ENCODE measurements at regions not wholly inside any gene's neighbourhood (a gene's known extent, or its start where the extent isn't known, plus 50 kb on each side); places are given as distances from the start of the nearest gene placed in this dataset.

DNA sequence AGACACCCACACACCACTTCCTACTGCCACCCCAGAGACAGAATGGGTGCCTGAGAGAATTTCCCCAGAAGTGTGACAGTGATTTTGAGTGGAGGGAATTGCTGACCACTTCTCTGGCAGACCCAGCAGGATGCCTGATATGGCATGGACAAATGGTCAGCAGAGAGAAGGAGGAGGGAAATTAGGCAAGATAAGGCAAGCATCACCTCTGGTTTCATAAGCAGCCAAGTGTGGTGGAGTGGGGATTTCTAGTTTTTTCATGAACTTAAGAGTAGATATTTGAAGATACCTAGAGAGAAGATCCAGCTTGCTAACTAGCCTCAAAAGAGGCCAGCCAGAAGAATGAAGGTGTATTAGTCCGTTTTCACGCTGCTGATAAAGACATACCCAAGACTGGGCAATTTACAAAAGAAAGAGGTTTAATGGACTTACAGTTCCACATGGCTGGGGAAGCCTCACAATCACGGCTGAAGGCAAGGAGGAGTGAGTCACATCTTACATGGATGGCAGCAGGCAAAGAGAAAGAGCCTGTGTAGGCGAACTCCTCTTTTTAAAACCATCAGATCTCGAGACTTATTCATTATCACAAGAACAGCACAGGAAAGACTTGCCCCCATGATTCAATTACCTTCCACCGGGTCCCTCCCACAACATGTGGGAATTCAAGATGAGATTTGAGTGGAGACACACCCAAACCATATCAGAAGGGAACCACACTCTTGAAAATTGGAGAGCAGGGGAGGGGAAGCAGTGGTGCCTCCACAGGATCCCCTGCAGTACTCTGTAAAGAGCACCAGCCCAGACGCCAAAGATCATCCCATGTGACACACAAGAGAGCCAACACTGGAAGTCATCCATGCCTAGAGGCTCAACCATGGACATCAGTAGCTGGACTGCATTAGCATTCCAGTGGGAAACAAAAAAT is 64.2 kb downstream of the RBM43 start:
- DNase-seq: no peak

DNA sequence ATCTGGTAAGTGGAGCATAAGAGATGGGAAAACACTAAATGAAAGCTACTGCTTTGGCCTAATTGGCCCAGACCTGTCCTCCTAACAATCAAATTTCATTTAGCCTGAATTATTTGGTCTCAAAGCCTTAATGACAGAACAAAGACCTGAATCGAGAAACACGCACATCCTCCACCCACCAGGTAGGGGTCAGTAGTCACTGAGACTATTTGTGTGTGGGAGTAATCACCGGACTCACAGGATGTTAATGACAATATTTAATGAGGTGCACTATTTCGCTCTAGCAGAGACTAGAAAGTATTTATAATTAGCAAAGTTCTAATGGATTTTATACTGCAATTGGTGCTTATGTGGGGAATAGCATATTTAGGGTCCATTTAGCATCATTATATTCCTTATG is 68.1 kb downstream of the RBM43 start:
- DNase-seq: no peak

DNA sequence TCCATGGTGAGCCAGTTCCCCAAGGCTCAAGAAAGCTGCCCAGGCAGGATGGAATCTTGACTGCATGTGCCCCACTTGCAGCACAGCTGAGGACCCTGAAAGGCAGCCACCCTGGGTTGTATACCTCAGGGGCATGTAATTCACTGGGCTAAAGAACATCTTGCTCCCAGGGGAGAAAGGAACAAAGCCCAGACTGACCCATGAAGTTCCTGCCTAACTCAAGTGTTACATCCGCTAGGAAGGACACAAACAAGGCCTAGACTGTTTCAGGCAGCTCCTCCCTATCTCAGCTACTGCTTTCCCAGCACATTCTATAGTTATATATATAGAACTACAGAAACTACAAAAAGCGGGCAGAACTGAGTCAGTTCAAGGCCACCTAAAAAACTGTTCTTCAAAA is 69.0 kb downstream of the RBM43 start:
- no peak for DNase-seq

DNA sequence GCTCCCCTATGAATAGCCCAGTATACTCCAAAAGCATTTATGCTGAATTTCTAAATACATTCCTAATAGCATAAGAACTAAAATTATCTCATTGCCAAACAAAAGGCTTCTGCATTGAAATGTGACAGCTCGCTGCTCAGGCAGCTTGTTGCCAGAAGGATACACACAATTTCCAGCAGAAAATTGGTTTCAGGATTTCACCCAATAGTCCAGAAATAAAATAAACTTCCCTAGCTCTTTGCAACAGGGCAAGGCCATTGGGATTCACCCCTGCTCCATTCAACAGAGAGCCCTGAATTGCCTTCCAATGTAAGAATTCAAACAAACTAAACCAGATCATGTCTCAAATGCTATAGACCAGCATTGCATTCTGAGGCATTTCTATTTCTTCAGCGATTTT is 70.7 kb downstream of the RBM43 start:
- no peak for DNase-seq

DNA sequence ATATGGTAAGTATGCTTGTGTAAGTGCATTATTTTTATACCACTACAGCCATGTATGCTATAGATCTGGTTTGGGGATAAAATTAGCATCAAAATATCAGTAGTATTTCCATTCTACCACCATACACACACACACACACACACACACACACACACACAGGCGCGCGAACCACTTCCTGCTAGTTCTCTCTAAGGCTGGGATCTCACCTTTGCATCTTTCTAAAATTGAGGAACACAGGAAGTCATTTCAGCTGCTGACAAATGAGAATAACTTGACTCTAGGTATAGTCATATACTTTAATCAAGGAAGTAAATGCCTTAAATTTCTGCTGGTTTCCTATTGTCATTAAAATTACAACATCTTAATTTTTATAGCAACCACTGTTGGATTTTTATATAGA is 72.5 kb downstream of the RBM43 start:
- peak; percentile 2 for DNase-seq

DNA sequence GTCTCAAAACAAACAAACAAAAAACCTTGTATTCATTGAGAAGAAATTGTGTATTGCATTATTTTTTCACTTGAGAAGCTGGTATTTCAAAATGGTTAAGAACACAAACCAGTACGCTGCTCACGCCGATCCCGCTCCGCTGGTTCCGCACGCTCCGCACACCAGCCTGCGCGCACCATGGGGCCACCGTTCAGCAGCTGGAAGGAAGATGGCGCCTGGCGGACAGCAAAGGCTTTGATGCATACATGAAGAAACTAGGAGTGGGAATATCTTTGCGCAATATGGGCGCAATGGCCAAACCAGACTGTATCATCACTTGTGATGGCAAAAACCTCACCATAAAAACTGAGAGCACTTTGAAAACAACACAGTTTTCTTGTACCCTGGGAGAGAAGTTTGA is 75.7 kb downstream of the RBM43 start:
- no peak for DNase-seq

DNA sequence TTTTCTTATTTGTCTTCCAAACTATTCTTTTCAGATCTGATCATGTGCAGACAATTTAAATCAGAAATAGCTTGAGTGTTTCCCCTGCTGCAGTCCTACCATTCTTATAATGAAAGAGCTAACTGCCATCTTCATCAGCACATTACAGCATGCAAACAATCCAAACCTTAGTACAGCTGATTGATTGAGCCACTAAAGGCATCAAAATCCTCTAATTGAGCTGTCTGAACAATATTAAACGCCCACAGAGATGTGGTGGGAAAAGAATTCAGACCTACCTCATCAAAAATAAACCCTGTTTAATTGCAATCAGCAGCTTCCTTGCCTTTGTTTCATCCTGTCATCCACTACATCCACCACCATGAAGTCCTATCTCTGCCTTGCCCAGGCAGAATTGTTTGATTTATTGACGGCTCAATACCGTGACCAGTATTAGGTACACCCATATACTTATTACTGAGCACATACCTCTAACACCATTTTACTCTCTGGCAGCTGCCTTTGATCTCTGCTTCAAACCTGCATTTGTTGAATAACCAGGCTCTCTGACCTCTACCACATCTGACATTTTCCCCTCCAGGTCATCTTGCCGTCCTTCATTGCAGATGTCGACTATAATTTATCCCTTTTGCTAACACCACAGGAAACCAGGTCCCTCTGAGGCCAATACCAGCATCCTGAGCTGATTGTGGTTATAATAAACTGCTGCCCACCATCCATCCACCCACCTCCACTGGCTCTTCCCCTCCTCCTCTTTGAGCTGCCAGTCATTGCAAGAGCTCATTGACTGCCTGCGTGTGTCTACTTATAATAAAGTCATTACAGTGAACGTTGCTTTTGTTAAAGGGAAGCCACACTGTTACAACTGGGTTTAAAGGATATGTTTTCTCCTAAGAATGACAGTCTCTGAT is 78.5 kb downstream of the RBM43 start:
- DNase-seq: no peak

DNA sequence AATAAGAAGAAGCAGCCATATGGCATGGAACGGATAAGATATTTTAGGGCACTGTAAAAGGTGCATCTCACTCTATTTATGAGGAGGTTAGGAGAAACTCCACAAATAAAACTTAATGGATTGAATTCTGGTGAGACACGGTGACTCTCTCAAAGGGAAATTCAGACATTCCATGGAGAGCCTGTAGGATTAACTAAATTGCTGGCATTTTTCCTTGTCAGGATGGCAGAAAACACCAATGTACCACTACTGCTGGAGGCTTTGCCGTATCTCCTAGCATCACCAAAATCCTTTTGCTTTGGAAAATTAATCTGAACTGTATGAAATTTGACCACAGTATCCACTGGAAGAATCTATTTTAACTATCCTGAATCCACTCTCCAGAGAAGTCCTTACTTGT is 79.3 kb downstream of the RBM43 start:
- no peak for DNase-seq

DNA sequence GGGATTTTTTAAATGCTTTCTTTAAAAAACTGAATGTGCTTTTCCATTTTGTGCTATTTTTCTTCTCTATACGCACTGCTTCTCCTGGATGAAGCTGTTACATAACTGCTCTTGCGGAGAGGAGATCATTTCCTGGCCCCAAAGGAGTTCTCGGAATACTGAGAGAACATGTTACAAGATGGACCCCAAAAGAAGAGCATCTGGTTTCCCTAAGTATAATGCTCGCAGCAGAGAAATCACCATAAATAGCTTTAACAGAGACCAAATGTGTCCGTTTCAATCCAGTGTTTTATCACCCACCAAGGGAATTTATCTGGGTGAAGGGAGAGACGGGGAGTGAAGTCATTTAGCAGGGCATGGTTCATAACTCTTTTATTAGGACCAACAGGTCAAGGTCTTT is 80.1 kb downstream of the RBM43 start:
- DNase-seq: no peak

DNA sequence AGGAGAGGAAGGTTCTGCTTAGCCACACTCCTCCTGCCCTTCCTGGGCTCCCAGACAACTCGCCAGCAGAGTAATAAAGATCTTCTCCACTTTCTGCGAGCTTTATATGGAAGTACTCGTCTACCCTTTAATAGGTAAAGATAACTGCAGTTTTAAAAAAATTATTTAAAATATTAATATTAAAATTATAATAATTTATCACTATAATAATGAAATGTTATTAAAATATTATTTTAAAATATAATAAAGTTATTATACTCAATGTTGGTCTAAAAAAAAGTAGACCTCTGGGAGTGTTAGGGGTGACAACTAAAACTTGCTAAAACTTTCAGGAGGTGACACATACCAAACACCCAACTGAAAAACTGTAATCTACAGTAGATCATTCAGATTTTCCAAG is 81.5 kb downstream of the RBM43 start:
- DNase-seq: no peak

DNA sequence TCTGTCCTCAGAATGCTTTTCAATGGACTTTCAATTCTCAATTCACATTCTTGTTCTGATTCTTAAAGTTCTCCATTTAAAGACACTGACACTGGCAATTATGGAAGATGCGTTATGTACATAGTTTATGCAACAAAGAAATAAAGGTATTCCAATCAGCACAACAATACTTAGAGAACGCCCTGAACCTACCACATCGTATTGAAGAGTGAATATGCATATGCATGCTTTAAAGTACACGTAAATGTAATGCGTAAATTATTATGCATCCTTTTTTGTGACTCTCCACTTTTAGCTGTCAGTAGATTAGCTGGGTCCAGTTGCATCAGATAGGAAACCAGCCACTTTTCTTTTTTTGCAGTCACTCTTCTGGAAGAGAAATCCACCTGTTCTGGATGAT is 83.5 kb downstream of the RBM43 start:
- no peak for DNase-seq

DNA sequence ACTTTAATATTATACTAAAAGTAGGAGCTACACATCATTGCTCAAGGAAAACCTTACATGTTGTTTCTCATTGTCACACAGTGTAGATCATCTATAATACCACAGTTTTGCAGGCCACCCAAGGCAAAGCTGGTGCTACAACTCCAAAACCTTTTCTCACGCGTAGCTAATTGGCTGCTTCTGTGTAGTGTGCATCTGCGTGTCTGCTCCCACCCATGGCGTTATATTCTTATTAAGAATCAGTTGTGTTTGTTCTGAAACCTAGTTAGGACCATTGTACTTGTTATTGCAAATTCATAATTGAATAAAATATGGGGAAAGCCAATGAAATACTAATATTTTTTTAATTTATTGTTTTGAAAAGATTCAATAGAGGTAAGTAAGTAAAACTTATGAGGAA is 83.9 kb downstream of the RBM43 start:
- DNase-seq: no peak

DNA sequence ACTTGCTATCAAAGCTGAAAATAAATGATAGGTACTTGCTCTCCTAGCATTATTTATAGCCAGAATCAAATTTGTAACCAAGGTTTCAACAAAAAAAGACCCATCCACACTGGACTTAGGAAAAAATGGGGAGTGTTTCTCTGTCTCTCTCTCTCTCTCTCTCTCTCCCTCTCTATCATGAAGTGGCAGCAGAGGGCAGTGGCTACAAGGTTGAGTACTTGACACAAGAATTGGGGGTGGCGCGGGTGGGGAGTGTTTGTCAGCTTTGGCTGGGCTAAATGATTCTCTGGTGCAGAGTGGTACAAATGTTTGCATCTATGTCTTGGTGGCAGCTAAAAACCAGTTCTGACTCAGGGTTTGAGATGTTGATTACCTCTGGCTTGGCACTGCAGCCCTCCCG is 85.0 kb downstream of the RBM43 start:
- no peak for DNase-seq

DNA sequence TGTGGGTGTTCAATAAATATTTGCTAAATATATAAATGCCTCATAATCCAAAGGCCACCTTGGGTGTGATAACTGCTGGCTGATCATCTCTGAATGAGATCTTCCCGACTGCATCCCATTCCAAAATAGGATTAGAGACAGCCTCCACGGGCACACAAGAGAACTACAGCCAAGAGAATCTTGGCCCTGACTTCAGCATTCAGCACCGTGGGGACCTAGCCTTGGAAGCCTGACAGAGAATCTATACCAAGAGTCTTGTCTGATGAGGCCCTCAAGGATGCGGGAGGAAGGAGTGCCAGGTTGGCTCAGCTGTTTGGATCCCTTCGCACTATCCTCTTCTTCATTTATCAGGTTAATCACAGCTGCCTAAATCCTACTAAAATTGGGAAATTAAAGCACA is 85.8 kb downstream of the RBM43 start:
- no peak for DNase-seq

DNA sequence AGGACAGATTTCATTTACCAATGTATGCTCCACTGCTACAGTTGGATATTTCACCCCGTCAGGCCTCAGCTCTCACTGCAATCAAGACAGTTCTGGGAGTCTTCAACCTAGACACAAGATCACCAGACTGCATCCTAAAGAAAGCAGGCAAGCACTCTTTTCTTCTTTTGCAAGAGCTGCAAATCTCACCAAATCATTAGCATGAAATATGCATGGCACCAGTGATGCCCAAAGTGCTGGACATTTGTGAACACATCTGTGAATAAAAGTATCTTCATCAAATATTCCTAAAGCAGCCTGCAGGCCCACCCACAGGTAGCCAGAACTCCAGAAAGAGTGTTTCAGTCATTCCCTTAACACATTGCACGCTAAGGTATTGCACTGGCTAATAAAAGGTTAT is 87.5 kb downstream of the RBM43 start:
- no peak for DNase-seq

DNA sequence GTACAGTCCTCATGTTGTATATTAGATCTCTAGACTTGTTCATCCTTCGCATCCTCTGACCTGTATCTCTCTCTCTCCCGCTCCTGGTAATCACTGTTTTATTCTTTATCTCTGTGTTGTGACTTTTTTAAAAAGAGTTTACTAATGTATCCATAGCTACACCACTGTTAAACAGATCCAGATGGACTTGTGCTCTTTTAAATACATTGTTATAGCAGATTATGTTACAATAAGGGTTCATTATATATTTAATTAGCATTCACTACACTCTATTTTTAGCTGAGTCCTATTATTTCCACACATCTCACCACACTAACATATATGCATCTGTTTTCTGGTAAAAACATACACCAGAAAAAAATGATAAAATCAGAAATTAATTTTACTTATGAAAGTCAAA is 90.5 kb downstream of the RBM43 start:
- DNase-seq: no peak

DNA sequence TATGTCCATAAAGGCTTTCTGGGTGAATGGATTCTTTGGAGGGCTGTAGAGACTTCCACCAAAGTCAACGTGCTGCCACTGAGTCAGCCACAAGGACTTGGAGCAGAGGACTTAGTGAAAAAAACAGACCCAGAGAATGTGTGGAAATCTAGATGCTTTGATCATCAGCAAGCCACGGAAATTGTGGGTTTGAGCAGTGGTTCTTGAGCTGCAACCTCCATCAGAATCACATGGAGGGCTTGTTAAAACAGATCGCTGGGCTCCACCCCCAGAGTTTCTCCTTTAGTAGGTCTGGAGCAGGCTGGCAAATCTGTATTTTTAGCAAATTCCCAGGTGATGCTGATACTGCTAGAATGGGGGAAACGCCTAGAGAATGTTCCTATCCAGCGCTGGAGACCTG is 95.3 kb downstream of the RBM43 start:
- no peak for DNase-seq

DNA sequence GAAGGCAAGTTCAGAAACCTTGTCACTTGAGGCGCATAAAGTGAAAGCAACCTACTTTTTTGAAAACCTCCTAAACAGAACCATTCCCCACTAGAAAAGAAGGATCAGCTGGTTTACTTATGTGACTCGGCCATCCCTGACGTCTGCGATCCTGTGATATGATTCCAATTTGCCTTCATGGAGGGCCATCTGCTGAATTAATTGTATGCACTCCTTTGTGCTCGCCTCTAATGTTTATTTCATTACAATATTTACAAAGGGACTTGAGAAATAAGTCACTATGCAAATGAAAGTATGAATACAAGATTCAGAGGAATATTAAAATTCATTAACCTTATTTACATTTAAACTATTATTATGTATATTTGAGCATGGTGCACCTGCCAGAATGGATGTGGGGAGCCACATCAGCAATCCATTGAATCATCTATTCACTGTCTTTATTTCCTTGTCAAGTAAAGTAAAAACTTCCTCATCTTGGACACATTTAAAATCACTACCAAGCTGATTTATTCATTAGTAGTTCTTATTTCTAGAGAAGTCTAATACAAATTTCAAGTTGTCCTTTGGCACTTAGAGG is 96.5 kb downstream of the RBM43 start:
- no peak for DNase-seq

DNA sequence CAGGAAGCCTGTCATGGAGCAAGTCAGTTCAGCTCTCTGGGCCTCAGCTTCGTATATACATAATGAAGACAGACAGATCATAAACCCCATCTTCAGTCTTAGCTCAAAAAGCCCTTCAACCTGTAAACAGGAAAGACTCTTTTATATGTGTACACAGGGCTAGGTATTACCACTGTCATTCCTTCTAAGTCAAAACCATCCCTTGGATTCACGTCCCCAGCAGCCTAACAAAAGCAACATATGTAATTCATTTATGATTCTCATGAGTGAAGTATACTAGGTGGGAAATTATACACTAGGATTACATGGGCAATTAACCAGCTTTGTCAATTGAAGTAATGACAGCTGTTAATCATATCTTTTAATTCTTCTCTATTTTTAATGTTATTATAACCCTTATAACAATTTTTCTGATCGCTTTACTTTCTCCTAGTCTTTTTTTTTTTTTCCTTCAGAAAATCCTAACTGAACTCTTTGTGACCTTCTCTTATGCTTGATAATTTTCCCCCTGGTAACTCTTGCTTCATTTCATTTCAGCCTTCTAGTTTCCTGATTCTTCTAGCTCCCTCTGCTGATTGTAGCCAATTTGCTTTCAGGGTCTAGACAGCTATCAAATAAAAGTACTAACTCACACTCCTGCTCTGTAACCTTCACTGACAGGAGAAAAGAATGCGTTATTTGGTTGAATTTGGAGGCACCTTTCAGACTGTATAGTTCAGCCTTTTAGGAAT is 99.7 kb downstream of the RBM43 start:
- no peak for DNase-seq

DNA sequence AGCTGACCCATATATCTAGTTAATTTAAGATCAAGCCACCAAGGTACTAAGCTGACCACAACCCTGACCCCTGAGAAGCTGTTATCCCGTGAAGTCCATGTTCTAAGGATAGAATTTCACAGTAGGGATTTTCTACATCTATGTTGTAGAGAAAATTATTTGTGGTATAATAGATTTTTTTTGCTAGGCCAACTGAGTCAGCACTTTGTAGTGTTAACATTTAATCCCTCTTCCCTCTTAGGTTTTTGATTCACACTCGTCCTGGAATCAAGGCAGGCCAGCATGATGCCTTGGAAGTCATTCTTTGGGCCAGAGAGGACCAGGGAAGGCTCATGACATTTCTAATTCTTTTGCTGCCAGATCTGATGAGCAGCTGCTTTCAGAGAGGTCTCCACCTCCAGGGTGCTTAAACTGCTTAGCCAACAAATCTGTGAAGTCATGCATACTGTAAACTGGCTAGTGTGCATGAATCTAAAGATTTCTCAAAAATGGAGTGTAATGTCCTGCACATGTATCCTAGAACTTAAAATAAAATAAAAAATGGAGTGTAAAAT is 102.5 kb downstream of the RBM43 start:
- DNase-seq: no peak

DNA sequence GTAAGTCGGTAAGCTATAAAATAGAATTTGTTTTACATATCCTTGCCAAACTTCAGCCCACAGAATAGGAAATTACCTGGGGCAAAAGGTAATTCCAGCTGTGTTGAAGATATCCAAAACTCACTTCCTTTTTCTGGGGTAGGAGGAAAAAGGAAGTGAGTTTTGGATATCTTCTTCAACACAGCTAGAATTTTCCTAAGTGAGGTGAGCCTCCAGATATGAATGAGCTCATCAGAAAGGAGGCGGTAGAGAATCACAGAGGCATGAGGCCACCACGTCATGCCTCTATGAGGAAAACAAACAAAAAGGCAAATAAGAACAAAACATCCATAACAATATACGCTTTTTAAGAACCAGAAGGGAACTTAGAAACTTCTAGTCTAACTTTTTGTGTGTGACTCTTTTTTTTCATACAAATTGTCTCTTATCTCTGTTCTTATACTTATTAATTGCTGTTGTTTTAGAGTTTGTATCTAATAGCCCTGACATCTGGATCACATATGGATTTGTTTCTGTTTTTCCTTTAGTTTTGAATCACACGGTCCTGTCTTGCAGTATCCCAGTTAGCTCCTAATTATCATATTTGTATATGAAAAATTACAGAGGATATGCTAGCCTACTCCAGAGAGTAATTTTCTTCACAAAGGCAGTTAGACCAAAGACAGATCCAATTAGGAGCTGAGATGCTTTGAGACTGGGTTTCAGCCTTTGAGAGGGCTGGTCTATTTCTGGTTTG is 104.5 kb downstream of the RBM43 start:
- no peak for DNase-seq

DNA sequence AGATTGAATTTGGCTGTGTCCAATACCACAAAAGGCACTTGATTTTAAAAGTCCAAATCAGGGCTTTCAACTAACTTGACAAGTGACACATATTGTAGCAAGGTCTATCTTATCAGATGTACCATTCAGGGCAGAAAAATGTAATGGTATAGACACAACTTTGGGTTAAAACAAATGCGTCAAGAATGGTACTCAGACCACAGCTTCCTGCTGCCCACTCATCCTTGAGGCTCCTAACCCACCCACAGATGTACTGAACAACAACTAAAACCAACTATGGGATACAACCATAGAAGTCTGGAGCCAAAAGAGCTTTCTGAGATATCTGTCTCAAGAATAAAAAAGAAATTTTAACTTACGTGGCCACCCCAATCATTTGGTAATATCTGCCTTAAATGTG is 105.2 kb downstream of the RBM43 start:
- DNase-seq: no peak
